C1 segment of cervical spinal cord (tissue), 14 donors: ENCODE measurements at regions not wholly inside any gene's neighbourhood (a gene's known extent, or its start where the extent isn't known, plus 50 kb on each side); places are given as distances from the start of the nearest gene placed in this dataset.

ENCODE experiments used
- DNase-seq, 14 donors: peaks; one replicate each; lab custom pipeline; 2025; lab: John Stamatoyannopoulos, UW

GRCh38 chr13:74413482-74413881 lies 279.3 kb upstream of the KLF12 start:
- DNase-seq = no peak

- no peak for DNase-seq
Observed at GRCh38 chr13:74409551-74409950, 275.3 kb upstream of the KLF12 start.

GRCh38 chr13:74406420-74406819 lies 272.2 kb upstream of the KLF12 start:
- DNase-seq = no peak

GRCh38 chr13:74398599-74398998 lies 264.4 kb upstream of the KLF12 start:
- no peak for DNase-seq

GRCh38 chr13:74389056-74389455 lies 254.9 kb upstream of the KLF12 start:
- no peak for DNase-seq

GRCh38 chr13:74388626-74389025 lies 254.4 kb upstream of the KLF12 start:
- DNase-seq = no peak

- no peak for DNase-seq
Observed at GRCh38 chr13:74372511-74372910, 238.3 kb upstream of the KLF12 start.

- DNase-seq = no peak
Observed at GRCh38 chr13:74367193-74367592, 233.0 kb upstream of the KLF12 start.

GRCh38 chr13:74361274-74361673 lies 227.1 kb upstream of the KLF12 start:
- no peak for DNase-seq

- DNase-seq = no peak
Observed at GRCh38 chr13:74346960-74347359, 212.8 kb upstream of the KLF12 start.

GRCh38 chr13:74338341-74338740 lies 204.1 kb upstream of the KLF12 start:
- no peak for DNase-seq

- DNase-seq = no peak
Observed at GRCh38 chr13:74336546-74336945, 202.3 kb upstream of the KLF12 start.

GRCh38 chr13:74335370-74335769 lies 201.2 kb upstream of the KLF12 start:
- DNase-seq = no peak

- no peak for DNase-seq
Observed at GRCh38 chr13:74329962-74330361, 195.8 kb upstream of the KLF12 start.

- DNase-seq = peak in 2 of 14 donors; percentile 7 to 15
Observed at GRCh38 chr13:74325106-74325505, 190.9 kb upstream of the KLF12 start.

GRCh38 chr13:74324338-74324737 lies 190.1 kb upstream of the KLF12 start:
- DNase-seq = no peak

GRCh38 chr13:74322562-74322961 lies 188.4 kb upstream of the KLF12 start:
- DNase-seq = no peak

- no peak for DNase-seq
Observed at GRCh38 chr13:74320282-74320681, 186.1 kb upstream of the KLF12 start.

- DNase-seq = no peak
Observed at GRCh38 chr13:74316547-74316946, 182.3 kb upstream of the KLF12 start.

GRCh38 chr13:74306496-74306895 lies 172.3 kb upstream of the KLF12 start:
- no peak for DNase-seq

- DNase-seq = no peak
Observed at GRCh38 chr13:74305876-74306275, 171.7 kb upstream of the KLF12 start.

- DNase-seq = no peak
Observed at GRCh38 chr13:74301258-74301935, 167.2 kb upstream of the KLF12 start.

- no peak for DNase-seq
Observed at GRCh38 chr13:74300162-74300561, 166.0 kb upstream of the KLF12 start.

GRCh38 chr13:74299721-74300120 lies 165.5 kb upstream of the KLF12 start:
- no peak for DNase-seq
